Erythroblast (primary cell): ENCODE measurements at regions not wholly inside any gene's neighbourhood (a gene's known extent, or its start where the extent isn't known, plus 50 kb on each side); places are given as distances from the start of the nearest gene placed in this dataset.

Experiments
- DNase-seq, 2 experiments: peaks; one replicate each; lab custom pipeline; 2025; lab: John Stamatoyannopoulos, UW
- GATA1 ChIP-seq: IDR thresholded peaks from 2 replicates; pipeline ENCODE4 v1.6.1; 2011; ENCODE audit warnings: low read depth, mild to moderate bottlenecking, control low read depth, low read length, moderate library complexity
- POLR2A ChIP-seq: IDR thresholded peaks from 2 replicates; pipeline ENCODE4 v1.6.1; 2011; ENCODE audit warnings: mild to moderate bottlenecking, low read length

DNA sequence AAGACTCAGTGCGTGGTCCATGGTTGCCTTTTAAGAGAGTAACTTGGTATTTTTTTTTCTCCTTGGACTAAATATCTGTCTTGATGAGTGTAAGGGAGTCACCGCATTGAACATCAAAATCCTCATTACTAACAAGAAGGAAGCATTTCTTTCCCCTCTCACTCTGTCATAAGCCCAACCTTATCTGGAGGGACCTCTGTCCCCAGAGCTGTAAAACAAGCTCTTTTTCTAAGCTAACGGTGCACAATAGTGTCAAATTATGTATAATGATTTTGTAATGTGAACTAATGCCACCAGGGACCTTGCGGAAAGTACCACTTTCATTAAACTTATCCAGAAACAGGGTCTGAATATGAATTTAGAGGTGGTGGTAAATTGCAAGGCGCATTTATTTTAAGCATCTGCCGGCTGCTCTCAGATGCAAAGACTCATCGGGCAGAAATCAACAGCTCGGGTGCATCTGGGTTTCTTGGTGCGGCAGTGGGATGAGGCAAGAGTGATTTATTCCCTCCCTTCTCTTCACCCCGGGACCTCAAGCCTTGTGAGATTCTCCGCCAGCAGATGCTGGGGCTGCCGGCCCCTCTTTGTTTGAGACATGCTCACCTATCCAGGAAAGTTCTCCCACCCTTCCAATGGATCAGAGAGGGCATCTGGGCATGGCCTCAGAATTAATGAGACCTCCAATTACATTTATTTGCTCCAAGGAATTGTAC, 95.2 kb upstream of the IRX3 start:
- TF ChIP-seq GATA1 (no peak), POLR2A (no peak)
- DNase-seq: no peak

DNA sequence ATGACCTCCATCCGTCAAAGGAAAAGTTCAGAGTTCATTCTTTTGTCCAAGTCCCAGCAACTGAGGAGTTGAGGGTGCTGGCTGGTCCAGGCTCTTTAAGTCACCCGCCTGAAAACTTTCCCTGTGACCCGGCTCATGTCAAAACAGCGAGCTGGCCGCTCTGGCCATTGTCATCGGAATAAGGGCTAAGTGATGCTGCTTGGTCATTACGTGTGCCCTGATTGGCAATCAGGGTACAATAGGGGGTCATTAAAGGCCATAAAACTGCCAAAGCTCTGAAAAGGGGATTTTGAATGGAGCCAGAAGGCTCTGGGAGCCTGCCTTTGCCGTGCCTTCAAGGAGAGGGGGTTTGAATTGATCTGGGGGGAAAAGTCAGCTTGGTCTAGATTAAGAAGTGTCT, 88.5 kb upstream of the IRX3 start:
- DNase-seq: no peak
- no peak for TF ChIP-seq GATA1
- TF ChIP-seq POLR2A: no peak

DNA sequence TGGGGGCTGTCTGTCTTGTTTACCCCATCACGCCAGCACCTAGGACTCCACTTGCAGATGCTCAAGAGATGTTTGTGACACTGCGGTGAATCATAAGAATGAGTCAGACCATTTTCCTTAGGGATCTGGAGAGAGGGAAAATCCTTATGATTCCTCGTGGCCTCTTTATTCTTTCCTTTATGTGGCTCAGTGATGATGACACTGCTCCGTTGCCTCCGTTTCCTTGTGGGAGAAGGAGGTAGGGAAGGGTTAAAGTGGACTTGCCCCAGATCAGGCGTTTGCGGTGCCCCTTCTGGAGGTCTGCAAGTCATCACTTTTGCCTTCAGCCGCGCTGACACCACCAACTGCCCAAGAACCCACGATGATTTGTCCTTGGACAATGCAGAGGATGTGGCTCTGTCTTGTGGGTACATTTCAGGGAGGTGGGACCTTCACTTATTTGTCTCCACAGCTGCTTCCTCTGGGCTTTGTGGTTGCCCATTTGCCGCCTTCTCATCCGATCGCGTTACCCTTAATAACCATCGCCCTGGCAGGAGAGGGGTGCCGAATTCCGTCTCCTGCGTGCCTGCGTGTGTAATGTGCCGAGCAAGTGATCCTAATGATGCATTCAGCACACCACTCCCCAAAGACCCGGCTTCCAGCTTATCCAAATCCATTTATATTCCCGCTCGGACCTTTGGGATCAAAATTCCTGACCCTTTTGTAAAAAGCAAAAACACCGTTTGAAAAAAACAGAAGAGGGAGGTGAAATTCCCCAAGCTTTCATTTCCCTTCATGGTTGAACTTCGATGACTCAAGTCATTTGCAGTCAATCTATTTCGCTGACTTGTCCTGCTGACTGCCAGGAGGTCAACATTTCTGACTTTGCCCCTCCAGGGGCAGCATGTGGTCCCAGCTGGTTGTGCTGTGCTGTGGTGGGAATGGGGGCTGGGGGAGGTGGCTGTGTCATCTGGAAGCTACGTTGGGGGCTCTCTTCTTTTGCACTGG, 87.2 kb upstream of the IRX3 start:
- no peak for TF ChIP-seq POLR2A
- no peak for TF ChIP-seq GATA1
- DNase-seq: no peak

DNA sequence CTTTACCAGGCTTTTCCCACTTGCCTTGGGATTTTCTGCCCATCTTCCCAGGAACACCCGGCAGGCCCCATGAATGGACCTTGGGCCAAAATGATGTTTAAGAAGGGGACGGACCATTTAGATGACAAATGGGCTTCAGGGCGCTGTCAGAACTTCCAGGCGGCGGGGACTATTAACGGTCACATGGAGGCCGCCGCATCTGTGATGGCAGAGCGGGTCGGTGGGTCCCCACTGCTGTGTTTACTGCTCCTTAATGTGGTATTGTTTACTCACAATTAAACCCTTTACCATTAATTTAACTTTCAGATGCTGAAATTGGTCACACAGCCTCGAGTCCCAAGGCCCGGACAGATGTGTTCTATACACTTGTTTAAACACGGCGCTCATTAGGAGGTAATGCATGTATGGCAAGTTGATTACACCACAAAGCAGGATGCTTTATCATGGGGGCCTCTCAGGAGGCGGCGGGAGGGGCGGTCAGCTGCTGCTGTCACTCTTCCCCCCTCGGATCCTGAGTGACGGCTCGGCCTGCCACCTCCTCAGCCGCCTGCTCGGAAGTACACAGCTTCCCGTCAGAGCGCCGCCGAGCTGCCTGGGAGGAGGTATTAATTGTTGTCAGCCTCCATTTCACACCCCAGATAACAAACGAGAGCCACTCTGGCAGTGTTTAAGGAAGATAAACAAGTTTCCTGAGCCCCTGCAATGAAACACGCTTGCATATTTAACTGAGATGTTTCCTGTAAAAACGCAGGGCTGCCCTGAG, 83.9 kb upstream of the IRX3 start:
- no peak for DNase-seq
- TF ChIP-seq GATA1 (no peak), POLR2A (no peak)

DNA sequence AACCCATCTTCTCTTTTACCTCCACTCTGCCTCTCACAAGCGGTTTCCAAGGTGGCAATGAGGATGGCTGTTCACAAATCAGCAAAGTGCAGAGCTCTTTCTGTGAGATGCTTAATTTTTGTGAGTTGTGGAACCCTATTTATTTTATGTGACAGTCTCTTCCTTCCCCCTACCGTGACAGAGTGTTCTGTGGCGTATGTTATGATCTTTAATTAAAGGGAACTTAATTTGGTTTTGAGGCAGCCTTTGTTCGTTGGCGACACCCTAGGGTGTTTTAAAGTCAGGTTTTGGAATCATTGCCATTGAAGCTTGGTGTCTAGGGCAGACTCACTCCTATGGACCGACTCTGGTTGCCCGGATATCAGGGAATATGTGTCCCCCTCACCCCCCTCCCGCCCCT, 83.3 kb upstream of the IRX3 start:
- no peak for TF ChIP-seq POLR2A
- no peak for TF ChIP-seq GATA1

DNA sequence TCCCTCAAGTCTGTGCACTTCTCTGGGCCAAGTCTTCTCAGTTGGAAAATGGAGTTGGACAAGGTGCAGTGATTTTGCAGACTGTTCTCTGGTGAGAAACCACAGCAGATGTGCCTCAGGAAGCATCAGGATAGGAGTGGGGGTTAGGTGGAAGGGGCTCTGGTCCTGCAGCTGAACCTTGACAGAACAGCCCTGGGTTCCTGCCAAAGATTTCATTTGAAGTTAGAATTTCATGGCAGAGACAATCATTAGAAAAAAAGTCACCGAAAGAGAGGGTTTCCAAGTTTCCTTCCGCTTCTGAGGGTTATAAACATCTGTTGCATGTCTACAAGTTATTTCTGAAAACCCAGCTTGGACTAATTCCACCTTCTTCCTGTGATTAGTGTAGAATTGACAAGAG, 80.4 kb upstream of the IRX3 start:
- no peak for DNase-seq
- TF ChIP-seq POLR2A (no peak), GATA1 (no peak)

More for the DNA sequence above, 83.3 kb upstream of the IRX3 start:
- no peak for DNase-seq

DNA sequence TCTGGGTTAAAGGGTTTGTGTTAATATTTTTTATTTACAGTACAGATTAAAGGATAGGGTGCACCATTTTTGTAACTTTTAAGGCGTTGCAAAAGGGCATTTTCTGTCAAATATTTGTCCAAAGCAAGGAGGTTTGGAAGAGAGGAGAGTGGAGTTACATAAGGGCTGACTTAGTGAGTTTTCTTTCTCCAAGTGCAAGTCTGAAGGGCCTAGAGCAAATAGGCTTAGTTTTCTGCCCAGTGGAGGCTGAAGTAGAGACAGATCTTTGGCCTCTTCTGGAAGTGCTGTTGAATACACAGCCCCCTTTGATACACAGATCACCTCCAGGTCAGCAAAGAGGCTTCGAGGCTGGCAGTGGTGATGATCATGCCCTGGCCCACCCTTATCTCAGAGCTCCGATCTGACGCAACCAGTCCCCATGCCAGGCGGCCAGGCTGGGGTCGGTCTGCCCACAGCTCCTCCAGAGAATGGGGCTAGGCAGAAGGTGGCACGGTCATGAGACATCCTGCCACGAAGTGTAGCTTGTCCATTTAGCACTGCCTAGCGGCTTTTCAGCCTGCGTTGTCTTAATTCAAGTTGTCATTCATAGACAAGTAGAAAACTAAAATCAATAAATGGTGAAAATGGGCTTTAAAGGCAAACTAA, 79.5 kb upstream of the IRX3 start:
- no peak for DNase-seq

DNA sequence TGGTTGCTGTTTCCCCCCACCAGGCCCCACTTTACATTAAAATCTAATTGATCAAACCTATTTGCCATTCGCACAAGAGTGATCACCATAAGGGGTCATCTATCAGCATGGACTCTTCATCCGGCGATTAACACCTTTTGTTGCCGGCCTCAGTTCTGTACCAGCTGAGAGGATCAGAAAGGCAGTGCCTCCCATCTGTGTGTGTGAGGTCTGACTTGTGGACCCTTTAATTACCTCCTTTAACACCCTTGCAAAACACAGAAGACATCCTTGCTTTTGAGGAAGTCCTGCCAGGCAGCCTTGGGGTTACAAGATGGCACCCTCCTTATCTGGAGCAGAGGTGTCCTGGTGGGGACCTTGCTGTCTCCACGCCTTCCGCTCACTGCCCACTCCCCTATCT, 77.2 kb upstream of the IRX3 start:
- DNase-seq: no peak
- no peak for TF ChIP-seq GATA1
- no peak for TF ChIP-seq POLR2A

More for the DNA sequence above, 79.5 kb upstream of the IRX3 start:
- TF ChIP-seq GATA1 (no peak), POLR2A (no peak)

DNA sequence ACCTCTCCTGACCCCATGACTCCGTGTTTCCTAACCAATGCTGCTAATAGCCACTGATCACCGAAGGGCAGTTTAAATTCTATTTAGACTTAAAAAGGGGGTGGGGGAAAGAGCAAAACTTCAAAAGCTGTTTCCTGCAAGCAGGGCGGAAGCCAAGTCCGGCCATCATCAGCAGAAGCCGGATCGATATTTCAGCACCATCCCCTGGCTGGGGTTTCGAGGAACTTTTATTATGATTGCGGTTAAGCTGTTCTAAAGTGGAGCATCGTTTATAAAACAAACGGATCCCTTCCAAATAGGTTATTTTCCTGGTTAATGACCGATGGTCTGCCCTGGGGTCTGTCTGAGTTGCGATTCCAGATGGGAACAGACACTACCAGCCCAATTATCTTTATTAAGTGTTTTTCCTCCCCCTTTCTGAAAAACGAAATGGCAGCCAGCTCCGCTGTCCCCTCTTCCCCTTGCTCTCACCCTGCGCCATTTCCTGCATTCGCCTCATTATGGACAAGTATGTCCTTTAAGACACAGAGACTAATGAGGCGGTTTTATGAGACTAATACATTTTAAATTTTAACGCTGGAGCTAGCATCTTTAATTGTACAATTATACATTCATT, 76.1 kb upstream of the IRX3 start:
- DNase-seq: no peak
- TF ChIP-seq GATA1 (no peak), POLR2A (no peak)

DNA sequence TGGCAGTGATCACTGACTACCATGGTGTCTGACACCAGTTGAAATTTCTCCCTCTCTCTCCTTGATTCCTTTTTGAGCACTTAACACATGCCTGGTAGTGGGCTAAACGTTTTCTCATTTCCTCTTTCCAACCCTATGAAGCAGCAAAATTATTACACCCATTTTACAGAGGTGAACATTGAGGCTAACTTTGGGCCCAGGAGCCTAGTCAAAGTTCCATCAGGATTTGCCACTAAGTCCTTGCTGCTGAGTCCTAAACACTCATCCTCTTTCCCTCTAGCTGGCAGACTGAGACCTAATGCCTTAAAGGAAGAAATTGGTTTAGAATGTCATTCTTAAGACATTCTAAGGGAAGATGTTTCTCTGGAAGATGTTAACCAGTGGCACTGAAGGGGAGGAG, 74.7 kb upstream of the IRX3 start:
- no peak for DNase-seq
- TF ChIP-seq GATA1 (no peak), POLR2A (no peak)

DNA sequence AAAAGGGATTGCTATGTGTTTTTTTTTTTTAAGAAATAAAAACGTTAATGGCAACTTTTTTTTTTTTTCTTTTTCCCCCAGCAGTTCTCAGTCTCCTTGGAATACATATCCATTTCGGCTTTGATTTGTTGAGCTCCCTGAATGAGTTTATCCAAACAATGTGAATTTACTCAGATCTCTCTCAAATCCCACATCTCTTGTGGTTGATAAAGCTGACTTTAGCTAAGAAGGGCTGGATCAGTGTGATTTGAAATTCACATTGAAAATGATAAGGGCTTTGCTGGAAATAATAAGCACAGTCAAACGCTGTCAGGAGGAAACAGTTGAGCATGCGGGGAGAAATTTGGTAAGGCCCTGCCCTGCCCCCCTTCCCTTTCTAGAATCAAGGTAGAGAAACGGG, 74.1 kb upstream of the IRX3 start:
- DNase-seq: no peak
- TF ChIP-seq GATA1: no peak
- TF ChIP-seq POLR2A: no peak

DNA sequence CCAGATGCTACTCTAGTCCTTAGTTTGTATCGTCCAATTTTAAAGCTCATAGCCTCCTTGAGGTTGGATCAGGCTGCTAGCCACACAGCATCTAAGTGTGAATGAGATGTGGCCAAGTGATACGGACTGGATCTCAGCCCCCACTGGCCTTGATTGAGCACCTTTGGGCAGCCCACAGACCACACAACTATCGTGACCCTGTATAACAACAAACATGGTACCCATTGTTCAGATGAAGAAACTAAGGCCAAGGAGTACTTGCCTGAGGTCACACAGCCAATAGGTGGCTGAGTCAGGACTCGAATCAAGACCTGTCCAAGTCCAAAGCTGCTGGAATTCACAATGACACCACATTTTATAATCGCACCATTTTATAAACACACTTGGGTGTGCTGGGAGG, 73.0 kb upstream of the IRX3 start:
- no peak for DNase-seq

DNA sequence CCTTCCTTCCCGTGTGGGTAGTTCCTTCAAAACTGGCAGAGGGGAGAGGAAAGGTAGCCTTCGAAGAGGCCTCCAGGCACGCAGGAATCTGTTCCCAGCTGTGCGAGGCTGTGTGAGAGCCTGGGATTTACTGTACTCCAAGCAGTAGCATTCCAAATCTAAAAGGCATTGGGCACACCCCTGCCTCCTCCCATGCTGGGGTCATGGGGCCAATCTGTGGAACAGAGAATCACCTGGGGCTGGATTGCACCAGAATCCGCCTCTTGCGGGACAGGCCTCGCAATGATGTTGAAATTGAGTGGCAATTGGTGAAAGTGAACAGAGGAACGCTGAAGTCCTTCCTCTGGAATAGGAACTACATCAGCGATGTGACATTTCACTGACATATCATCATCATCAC, 72.5 kb upstream of the IRX3 start:
- no peak for DNase-seq
- TF ChIP-seq GATA1: no peak
- TF ChIP-seq POLR2A: no peak

More for the DNA sequence above, 73.0 kb upstream of the IRX3 start:
- TF ChIP-seq GATA1 (no peak), POLR2A (no peak)
